HL-60 (cell line): ENCODE measurements at regions not wholly inside any gene's neighbourhood (a gene's known extent, or its start where the extent isn't known, plus 50 kb on each side); places are given as distances from the start of the nearest gene placed in this dataset.
"Not testable (repeated sequence)": the region's sequence is repeated elsewhere in the genome, so short reads cannot be mapped to it uniquely, and the experiment has no call there.

Experiments
- DNase-seq, 2 experiments: peaks; one replicate each; pipeline ENCODE4 v3.0.0-alpha.2; 2010 to 2020; ENCODE audit warnings: low read depth in 1 of 2, low spot score in 1 of 2
- H3K27ac ChIP-seq: fragments of 250-450 bp; sonication (Bioruptor Pico); replicated peaks from 2 replicates; pipeline ENCODE4 v1.5.1; 2020; ENCODE audit warnings: mild to moderate bottlenecking, moderate library complexity
- H3K27me3 ChIP-seq: fragments of 250-450 bp; sonication (Bioruptor Pico); 2 replicates; pipeline ENCODE4 v1.5.1; 2021; ENCODE audit warnings: mild to moderate bottlenecking, moderate library complexity; ENCODE audit not compliant: insufficient read depth, poor library complexity, severe bottlenecking
- H3K4me3 ChIP-seq: replicated peaks from 2 replicates; pipeline ENCODE4 v1.5.1; 2011; ENCODE audit warnings: mild to moderate bottlenecking, control low read depth, low read length; ENCODE audit not compliant: insufficient read depth
- GABPA ChIP-seq: IDR thresholded peaks from 2 replicates; pipeline ENCODE4 v1.6.1; 2012; ENCODE audit warnings: low read depth
- POLR2AphosphoS5 ChIP-seq: IDR thresholded peaks from 2 replicates; pipeline ENCODE4 v1.6.1; 2012; ENCODE audit warnings: low read depth
- SPI1 ChIP-seq: IDR thresholded peaks from 2 replicates; pipeline ENCODE4 v1.6.1; 2012; ENCODE audit warnings: low read depth, mild to moderate bottlenecking, borderline replicate concordance
- TF ChIP-seq, protein P1 (sequence below): IDR thresholded peaks from 2 replicates; pipeline ENCODE4 v1.6.1; 2012; ENCODE audit warnings: low read depth; ENCODE audit not compliant: insufficient replicate concordance
- TF ChIP-seq, protein P2 (sequence below): IDR thresholded peaks from one replicate; pipeline ENCODE4 v1.5.1; 2011; ENCODE audit warnings: low read length, control low read depth, inconsistent platforms; ENCODE audit not compliant: insufficient read depth

DNA sequence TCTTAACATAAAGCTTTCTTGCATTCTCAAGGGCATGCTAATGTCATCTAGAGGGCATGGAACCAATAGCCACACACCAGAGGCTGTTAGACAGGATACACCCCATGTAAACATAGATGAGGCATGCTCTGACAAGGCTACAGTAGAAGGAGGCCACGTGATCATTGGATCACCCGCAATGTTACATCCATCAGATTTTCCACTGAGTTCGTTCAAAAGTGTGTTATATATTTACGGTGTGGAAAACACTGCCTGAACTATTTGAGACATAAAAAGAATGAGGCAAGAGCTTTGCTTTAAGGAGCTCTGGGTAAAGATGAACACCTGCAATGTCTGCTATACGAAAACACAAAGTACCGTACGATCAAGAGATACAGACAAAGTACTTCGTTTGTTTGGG lies 817.5 kb upstream of the SLC10A2 start:
- TF ChIP-seq, protein P1, sequence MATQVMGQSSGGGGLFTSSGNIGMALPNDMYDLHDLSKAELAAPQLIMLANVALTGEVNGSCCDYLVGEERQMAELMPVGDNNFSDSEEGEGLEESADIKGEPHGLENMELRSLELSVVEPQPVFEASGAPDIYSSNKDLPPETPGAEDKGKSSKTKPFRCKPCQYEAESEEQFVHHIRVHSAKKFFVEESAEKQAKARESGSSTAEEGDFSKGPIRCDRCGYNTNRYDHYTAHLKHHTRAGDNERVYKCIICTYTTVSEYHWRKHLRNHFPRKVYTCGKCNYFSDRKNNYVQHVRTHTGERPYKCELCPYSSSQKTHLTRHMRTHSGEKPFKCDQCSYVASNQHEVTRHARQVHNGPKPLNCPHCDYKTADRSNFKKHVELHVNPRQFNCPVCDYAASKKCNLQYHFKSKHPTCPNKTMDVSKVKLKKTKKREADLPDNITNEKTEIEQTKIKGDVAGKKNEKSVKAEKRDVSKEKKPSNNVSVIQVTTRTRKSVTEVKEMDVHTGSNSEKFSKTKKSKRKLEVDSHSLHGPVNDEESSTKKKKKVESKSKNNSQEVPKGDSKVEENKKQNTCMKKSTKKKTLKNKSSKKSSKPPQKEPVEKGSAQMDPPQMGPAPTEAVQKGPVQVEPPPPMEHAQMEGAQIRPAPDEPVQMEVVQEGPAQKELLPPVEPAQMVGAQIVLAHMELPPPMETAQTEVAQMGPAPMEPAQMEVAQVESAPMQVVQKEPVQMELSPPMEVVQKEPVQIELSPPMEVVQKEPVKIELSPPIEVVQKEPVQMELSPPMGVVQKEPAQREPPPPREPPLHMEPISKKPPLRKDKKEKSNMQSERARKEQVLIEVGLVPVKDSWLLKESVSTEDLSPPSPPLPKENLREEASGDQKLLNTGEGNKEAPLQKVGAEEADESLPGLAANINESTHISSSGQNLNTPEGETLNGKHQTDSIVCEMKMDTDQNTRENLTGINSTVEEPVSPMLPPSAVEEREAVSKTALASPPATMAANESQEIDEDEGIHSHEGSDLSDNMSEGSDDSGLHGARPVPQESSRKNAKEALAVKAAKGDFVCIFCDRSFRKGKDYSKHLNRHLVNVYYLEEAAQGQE: no peak
- TF ChIP-seq SPI1: no peak
- TF ChIP-seq, protein P2, sequence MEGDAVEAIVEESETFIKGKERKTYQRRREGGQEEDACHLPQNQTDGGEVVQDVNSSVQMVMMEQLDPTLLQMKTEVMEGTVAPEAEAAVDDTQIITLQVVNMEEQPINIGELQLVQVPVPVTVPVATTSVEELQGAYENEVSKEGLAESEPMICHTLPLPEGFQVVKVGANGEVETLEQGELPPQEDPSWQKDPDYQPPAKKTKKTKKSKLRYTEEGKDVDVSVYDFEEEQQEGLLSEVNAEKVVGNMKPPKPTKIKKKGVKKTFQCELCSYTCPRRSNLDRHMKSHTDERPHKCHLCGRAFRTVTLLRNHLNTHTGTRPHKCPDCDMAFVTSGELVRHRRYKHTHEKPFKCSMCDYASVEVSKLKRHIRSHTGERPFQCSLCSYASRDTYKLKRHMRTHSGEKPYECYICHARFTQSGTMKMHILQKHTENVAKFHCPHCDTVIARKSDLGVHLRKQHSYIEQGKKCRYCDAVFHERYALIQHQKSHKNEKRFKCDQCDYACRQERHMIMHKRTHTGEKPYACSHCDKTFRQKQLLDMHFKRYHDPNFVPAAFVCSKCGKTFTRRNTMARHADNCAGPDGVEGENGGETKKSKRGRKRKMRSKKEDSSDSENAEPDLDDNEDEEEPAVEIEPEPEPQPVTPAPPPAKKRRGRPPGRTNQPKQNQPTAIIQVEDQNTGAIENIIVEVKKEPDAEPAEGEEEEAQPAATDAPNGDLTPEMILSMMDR: no peak
- no peak for TF ChIP-seq POLR2AphosphoS5
- no peak for TF ChIP-seq GABPA
- no peak overlapping the region for H3K27ac ChIP-seq
- no peak for DNase-seq
- H3K4me3 ChIP-seq: no peak overlapping the region
- H3K27me3 ChIP-seq: peaks cover 5% of the 10 kb centered on the region

DNA sequence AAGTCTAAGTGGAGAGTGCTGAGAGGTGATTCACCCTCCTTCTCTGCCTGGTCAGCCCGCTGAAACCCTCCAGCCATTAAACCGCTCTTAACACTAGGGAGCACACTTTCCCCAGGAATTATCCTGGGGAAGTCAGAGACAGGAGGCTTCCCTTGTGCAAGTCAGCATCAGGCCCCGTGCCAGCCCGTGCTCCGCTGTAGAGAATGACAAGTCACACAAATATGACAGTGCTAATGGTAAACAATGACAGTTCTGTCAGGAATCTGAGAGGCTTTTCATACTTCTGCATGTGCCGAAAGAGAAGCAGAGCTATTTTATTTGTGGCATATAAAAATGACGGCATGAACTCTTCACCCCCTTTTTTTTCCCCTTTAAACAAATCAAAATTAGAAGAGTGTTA lies 816.9 kb upstream of the SLC10A2 start:
- Histone ChIP-seq H3K27me3 (peaks cover 5% of the 10 kb centered on the region), H3K27ac (no peak overlapping the region), H3K4me3 (no peak overlapping the region)
- peak in 1 of 2 experiments; percentile 49 for DNase-seq
- TF ChIP-seq, protein P1: no peak
- TF ChIP-seq GABPA: no peak
- TF ChIP-seq, protein P2: no peak
- no peak for TF ChIP-seq SPI1
- TF ChIP-seq POLR2AphosphoS5: no peak

DNA sequence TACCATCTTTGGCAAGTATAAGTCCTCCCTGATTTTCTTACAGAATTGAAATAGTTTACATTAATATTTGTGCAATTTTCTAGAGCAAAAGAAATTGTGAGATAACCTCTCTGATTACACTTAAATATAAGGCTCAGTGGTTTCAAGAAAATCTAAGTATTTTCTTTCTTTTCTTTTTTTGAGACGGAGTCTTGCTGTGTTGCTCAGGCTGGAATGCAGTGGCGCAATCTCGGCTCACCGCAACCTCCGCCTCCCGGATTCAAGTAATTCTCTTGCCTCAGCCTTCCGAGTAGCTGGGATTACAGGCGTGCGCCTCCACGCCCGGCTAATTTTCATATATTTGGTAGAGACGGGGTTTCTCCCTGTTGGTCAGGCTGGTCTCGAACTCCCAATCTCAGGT lies 813.9 kb upstream of the SLC10A2 start:
- H3K27me3 ChIP-seq, H3K27ac ChIP-seq, DNase-seq, H3K4me3 ChIP-seq: not testable (repeated sequence)

DNA sequence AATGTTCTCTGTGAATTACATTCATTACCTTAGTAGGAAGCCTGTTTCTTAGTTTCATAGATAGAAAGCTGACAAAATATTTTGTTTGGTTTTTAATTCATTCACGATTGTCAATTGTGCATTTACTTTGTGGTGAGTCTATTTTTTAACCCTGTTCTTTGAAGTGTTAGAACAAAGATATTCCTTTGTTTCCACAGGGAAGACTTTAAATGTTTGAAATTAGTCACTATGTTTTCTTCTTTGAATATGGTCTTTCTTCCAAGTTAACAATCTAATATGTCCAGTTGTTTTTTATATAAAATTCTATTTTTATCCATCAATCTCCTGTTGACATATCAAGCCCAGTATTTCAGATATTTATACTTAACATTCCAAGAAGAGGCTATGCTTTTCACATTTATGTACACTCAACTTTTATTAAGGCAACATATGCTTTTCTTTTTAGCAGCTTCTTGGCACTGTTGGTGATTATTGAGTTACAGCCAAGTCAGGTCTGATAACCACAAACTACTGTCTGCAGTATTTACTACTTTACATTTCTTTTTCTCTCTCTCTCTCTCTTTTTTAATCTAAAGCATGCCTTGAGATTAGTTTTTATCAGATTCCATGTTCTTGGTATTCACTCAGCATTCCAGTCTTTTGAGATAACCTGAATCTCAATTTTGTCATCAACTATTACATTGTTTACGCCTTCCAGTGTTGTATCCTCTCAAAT lies 812.8 kb upstream of the SLC10A2 start:
- peaks cover 5% of the 10 kb centered on the region for H3K27me3 ChIP-seq
- no peak overlapping the region for H3K27ac ChIP-seq
- H3K4me3 ChIP-seq: no peak overlapping the region
- DNase-seq: no peak
- TF ChIP-seq POLR2AphosphoS5 (no peak), GABPA (no peak), SPI1 (no peak)
- TF ChIP-seq, protein P1: no peak
- TF ChIP-seq, protein P2: no peak
